Caco-2 (cell line): ENCODE measurements at regions not wholly inside any gene's neighbourhood (a gene's known extent, or its start where the extent isn't known, plus 50 kb on each side); places are given as distances from the start of the nearest gene placed in this dataset.

Experiments used
- BruUV-seq: library from RNA; stranded (reverse); fragments of 400-500 nt; replicated peaks from 2 replicates; lab custom pipeline; 2021; lab: Mats Ljungman, UMichigan
- CTCF ChIA-PET: fragments of 300-600 bp; sonication (Branson Sonifier 250); formaldehyde crosslinking; loops from one replicate; lab custom pipeline; 2022; ENCODE audit warnings: antibody characterized with exemption; lab: Charles Lee
- POLR2A ChIA-PET: fragments of 300-600 bp; sonication (Branson Sonifier 250); formaldehyde crosslinking; loops from one replicate; lab custom pipeline; 2022; ENCODE audit warnings: antibody characterized with exemption; lab: Charles Lee
- DNase-seq, 2 experiments: peaks; one replicate each; pipeline versions ENCODE4 v3.0.0 to v3.0.0-alpha.2; 2020 to 2022
- H3K27me3 ChIP-seq: replicated peaks from 2 replicates; pipeline ENCODE4 v1.6.0; 2011; ENCODE audit warnings: low read length; ENCODE audit not compliant: control insufficient read depth, insufficient read depth
- H3K36me3 ChIP-seq: 2 replicates; pipeline ENCODE4 v1.5.1; 2011; ENCODE audit warnings: low read length; ENCODE audit not compliant: control insufficient read depth, insufficient read depth
- H3K4me1 ChIP-seq: fragments of 250-450 bp; sonication (Bioruptor Pico); 2 replicates; pipeline ENCODE4 v1.5.1; 2020; ENCODE audit warnings: mild to moderate bottlenecking
- H3K4me3 ChIP-seq: 2 replicates; pipeline ENCODE4 v1.5.1; 2011; ENCODE audit warnings: low read depth, mild to moderate bottlenecking, control low read depth, low read length
- H3K9me3 ChIP-seq: fragments of 250-450 bp; sonication (Bioruptor Pico); 2 replicates; pipeline ENCODE4 v1.5.1; 2020; ENCODE audit warnings: mild to moderate bottlenecking, moderate library complexity
- H3K27ac Mint-ChIP-seq: one replicate; pipeline ENCODE4 v1.8.0; 2022; ENCODE audit warnings: mixed read lengths; ENCODE audit not compliant: unreplicated experiment
- H3K27me3 Mint-ChIP-seq: one replicate; pipeline ENCODE4 v1.8.0; 2022; ENCODE audit warnings: mixed read lengths; ENCODE audit not compliant: insufficient read depth, unreplicated experiment
- H3K36me3 Mint-ChIP-seq: one replicate; pipeline ENCODE4 v1.8.0; 2022; ENCODE audit warnings: mild to moderate bottlenecking, mixed read lengths; ENCODE audit not compliant: insufficient read depth, unreplicated experiment
- H3K4me1 Mint-ChIP-seq: one replicate; pipeline ENCODE4 v1.8.0; 2022; ENCODE audit warnings: low read depth, mixed read lengths; ENCODE audit not compliant: unreplicated experiment
- H3K4me3 Mint-ChIP-seq: one replicate; pipeline ENCODE4 v1.8.0; 2022; ENCODE audit warnings: mild to moderate bottlenecking, moderate library complexity, mixed read lengths; ENCODE audit not compliant: unreplicated experiment
- H3K9me3 Mint-ChIP-seq: one replicate; pipeline ENCODE4 v1.8.0; 2022; ENCODE audit warnings: mixed read lengths; ENCODE audit not compliant: unreplicated experiment
- CTCF ChIP-seq, 2 experiments: fragments of 200-600 bp in 1 of 2; IDR thresholded peaks; 1 replicate in 1 of 2; 2 replicates in 1 of 2; pipeline versions ENCODE4 v1.5.1 to v1.8.0; 2011 to 2022; ENCODE audit warnings: antibody characterized with exemption in 1 of 2, control low read depth in 1 of 2, inconsistent platforms in 1 of 2, low read depth in 1 of 2, low read length in 1 of 2, mild to moderate bottlenecking in 1 of 2, moderate library complexity in 1 of 2; ENCODE audit not compliant: insufficient read depth in 1 of 2, severe bottlenecking in 1 of 2, unreplicated experiment in 1 of 2
- intact Hi-C: fragments of 100-400 bp; cut with micrococcal nuclease; formaldehyde crosslinking; loops from one replicate; pipeline ENCODE4 v1.10.0; 2022; ENCODE audit not compliant: unreplicated experiment

DNA sequence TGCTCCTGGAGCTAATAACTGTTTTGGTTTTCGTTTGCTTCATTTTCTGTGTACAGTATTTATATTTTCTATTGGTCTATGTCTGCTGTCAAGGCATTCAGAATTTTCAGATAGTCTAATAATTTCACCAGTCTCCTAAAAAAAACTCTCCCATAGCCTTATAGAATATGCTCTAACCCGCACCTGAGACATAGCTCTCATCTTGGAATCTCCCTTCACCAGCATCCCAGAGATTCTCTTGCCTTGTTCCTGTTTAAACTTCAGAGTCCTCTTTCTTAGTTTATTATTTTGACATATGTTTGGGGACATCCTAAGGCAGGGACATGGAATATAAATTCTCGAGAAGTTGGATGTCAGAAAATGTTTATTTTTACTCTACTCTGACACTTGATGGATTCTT, 58.3 kb upstream of the MED4 start:
- intact Hi-C loops, result no loop called here
- no peaks in the 10 kb centered on the region for H3K27me3 ChIP-seq
- no peak for TF ChIP-seq CTCF (IDR thresholded peaks at IDR 0.05; ENCODE audit: insufficient read depth in 1 of 2, low read depth in 1 of 2, low read length in 1 of 2, severe bottlenecking in 1 of 2, unreplicated experiment in 1 of 2)
- Mint-ChIP-seq H3K27ac (no peak overlapping the region), H3K4me3 (no peak overlapping the region), H3K27me3 (no peaks in the 10 kb centered on the region), H3K4me1 (peaks cover 30% of the 10 kb centered on the region), H3K9me3 (no peaks in the 10 kb centered on the region), H3K36me3 (no peaks in the 10 kb centered on the region)
- no peaks in the 10 kb centered on the region for H3K9me3 ChIP-seq
- ChIA-PET POLR2A (no interaction called here), CTCF (no interaction called here)
- no peaks in the 10 kb centered on the region for H3K36me3 ChIP-seq
- no peak overlapping the region for H3K4me3 ChIP-seq
- DNase-seq, result no peak
- no TSS peak for BruUV-seq
- H3K4me1 ChIP-seq, result peaks cover 7% of the 10 kb centered on the region; the same call in 1 of the 2 replicates

- CTCF ChIA-PET, result no interaction called here
- intact Hi-C loops, result no loop called here
Observed at GRCh38 chr13:48151363-48152161, 56.7 kb upstream of the MED4 start.

GRCh38 chr13:48148454-48148853, 53.5 kb upstream of the MED4 start:
- DNase-seq, result no peak

More at GRCh38 chr13:48151363-48152161, 56.7 kb upstream of the MED4 start:
- no peak overlapping the region for H3K4me3 ChIP-seq
- H3K36me3 ChIP-seq, result no peaks in the 10 kb centered on the region
- Mint-ChIP-seq H3K9me3 (no peaks in the 10 kb centered on the region), H3K27me3 (no peaks in the 10 kb centered on the region), H3K27ac (no peak overlapping the region), H3K36me3 (no peaks in the 10 kb centered on the region), H3K4me1 (peaks cover 30% of the 10 kb centered on the region), H3K4me3 (no peak overlapping the region)
- DNase-seq, result no peak
- POLR2A ChIA-PET, result no interaction called here
- H3K9me3 ChIP-seq, result no peaks in the 10 kb centered on the region
- BruUV-seq, result no TSS peak
- no peaks in the 10 kb centered on the region for H3K27me3 ChIP-seq
- peaks cover 7% of the 10 kb centered on the region; the same call in 1 of the 2 replicates for H3K4me1 ChIP-seq
- TF ChIP-seq CTCF (IDR thresholded peaks at IDR 0.05; ENCODE audit: insufficient read depth in 1 of 2, low read depth in 1 of 2, low read length in 1 of 2, severe bottlenecking in 1 of 2, unreplicated experiment in 1 of 2), result no peak

More at GRCh38 chr13:48148454-48148853, 53.5 kb upstream of the MED4 start:
- Histone ChIP-seq H3K36me3 (no peaks in the 10 kb centered on the region), H3K4me1 (peaks cover 7% of the 10 kb centered on the region; the same call in 1 of the 2 replicates), H3K9me3 (no peaks in the 10 kb centered on the region), H3K4me3 (no peak overlapping the region), H3K27me3 (no peaks in the 10 kb centered on the region)
- ChIA-PET POLR2A (no interaction called here), CTCF (no interaction called here)
- Mint-ChIP-seq H3K36me3 (no peaks in the 10 kb centered on the region), H3K27ac (no peak overlapping the region), H3K27me3 (no peaks in the 10 kb centered on the region), H3K4me3 (no peak overlapping the region), H3K4me1 (peaks cover 11% of the 10 kb centered on the region), H3K9me3 (no peaks in the 10 kb centered on the region)
- intact Hi-C loops, result no loop called here
- no TSS peak for BruUV-seq
- TF ChIP-seq CTCF (IDR thresholded peaks at IDR 0.05; ENCODE audit: insufficient read depth in 1 of 2, low read depth in 1 of 2, low read length in 1 of 2, severe bottlenecking in 1 of 2, unreplicated experiment in 1 of 2), result no peak
